ENCODE measurements at regions not wholly inside any gene's neighbourhood (a gene's known extent, or its start where the extent isn't known, plus 50 kb on each side); places are given as distances from the start of the nearest gene placed in this dataset.

- H2AFZ ChIP-seq (ENCODE audit: low read depth), result no peak overlapping the region
- ChIA-PET CTCF (no interaction called here), POLR2A (no interaction called here)
- no peak overlapping the region for H3K4me3 ChIP-seq (ENCODE audit: low read depth in 2 of 2, low read length in 1 of 2)
- H3K36me3 ChIP-seq (replicated peaks in 1 of 2; ENCODE audit: control insufficient read depth in 1 of 2, insufficient read depth in 2 of 2, low read length in 1 of 2), result no peaks in the 10 kb centered on the region
- H3K4me2 ChIP-seq, result no peak overlapping the region
- no peaks in the 10 kb centered on the region for H3K79me2 ChIP-seq (ENCODE audit: insufficient read depth)
- no peak overlapping the region for H3K9ac ChIP-seq
- no peak overlapping the region for H3K27ac ChIP-seq (ENCODE audit: low read depth in 2 of 2, low read length in 1 of 2)
- no peak for DNase-seq
- H3K9me3 ChIP-seq, result no peaks in the 10 kb centered on the region
- H3K9me2 ChIP-seq, result no peaks in the 10 kb centered on the region
- H3K4me1 ChIP-seq (ENCODE audit: control insufficient read depth in 1 of 2, insufficient read depth in 2 of 2, low read depth in 1 of 2, low read length in 1 of 2), result no peaks in the 10 kb centered on the region
- no peaks in the 10 kb centered on the region for H4K20me1 ChIP-seq (ENCODE audit: insufficient read depth)
- H3F3A ChIP-seq (replicated peaks; ENCODE audit: insufficient read depth), result no peaks in the 10 kb centered on the region
- TF ChIP-seq NFIC (IDR thresholded peaks at IDR 0.05; ENCODE audit: borderline replicate concordance) (no peak), FOXM1 (IDR thresholded peaks at IDR 0.05; ENCODE audit: low read depth) (no peak), USF1 (IDR thresholded peaks at IDR 0.05; ENCODE audit: borderline replicate concordance, low read depth) (no peak), SMC3 (IDR thresholded peaks at IDR 0.05; ENCODE audit: low read depth, low read length) (no peak), GABPA (IDR thresholded peaks at IDR 0.05; ENCODE audit: low read depth) (no peak), CTCF (IDR thresholded peaks at IDR 0.05) (no peak), MAX (IDR thresholded peaks at IDR 0.05; ENCODE audit: low read depth) (no peak), PBX3 (IDR thresholded peaks at IDR 0.05) (no peak), TAF1 (IDR thresholded peaks at IDR 0.05; ENCODE audit: borderline replicate concordance, low read depth, low read length) (no peak), SIN3A (IDR thresholded peaks at IDR 0.05; ENCODE audit: borderline replicate concordance, low read depth, low read length) (no peak), MEF2A (IDR thresholded peaks at IDR 0.05; ENCODE audit: borderline replicate concordance, low read depth) (no peak), CHD2 (IDR thresholded peaks at IDR 0.05; ENCODE audit: low read length, partially characterized antibody) (no peak), NRF1 (IDR thresholded peaks at IDR 0.05; ENCODE audit: low read depth, low read length) (no peak), JUND (IDR thresholded peaks at IDR 0.05) (no peak)
- WGBS (ENCODE audit: low lambda C conversion rate), result 0% methylated on average over 1 of the region's 1 CpG
- no peaks in the 10 kb centered on the region for H3K27me3 ChIP-seq (ENCODE audit: insufficient read depth)
Observed at GRCh38 chr3:721086-721485, 371.7 kb upstream of the CNTN6 start.

GRCh38 chr3:732326-732928 lies 360.4 kb upstream of the CNTN6 start:
- no peaks in the 10 kb centered on the region for H4K20me1 ChIP-seq (ENCODE audit: insufficient read depth)
- no peak overlapping the region for H3K27ac ChIP-seq (ENCODE audit: low read depth in 2 of 2, low read length in 1 of 2)
- no peaks in the 10 kb centered on the region for H3K79me2 ChIP-seq (ENCODE audit: insufficient read depth)
- no peak overlapping the region for H3K9ac ChIP-seq
- H3K4me1 ChIP-seq (ENCODE audit: control insufficient read depth in 1 of 2, insufficient read depth in 2 of 2, low read depth in 1 of 2, low read length in 1 of 2), result no peaks in the 10 kb centered on the region
- H3F3A ChIP-seq (replicated peaks; ENCODE audit: insufficient read depth), result no peaks in the 10 kb centered on the region
- ChIA-PET CTCF (no interaction called here), POLR2A (no interaction called here)
- no peaks in the 10 kb centered on the region for H3K9me3 ChIP-seq
- H3K4me2 ChIP-seq, result no peak overlapping the region
- no peak for TF ChIP-seq SIN3A (IDR thresholded peaks at IDR 0.05; ENCODE audit: borderline replicate concordance, low read depth, low read length)
- TF ChIP-seq TAF1 (IDR thresholded peaks at IDR 0.05; ENCODE audit: borderline replicate concordance, low read depth, low read length), result no peak
- TF ChIP-seq USF2 (IDR thresholded peaks at IDR 0.05; ENCODE audit: borderline replicate concordance, low read depth, low read length), result no peak
- TF ChIP-seq GATA2 (CRISPR knock-in tag; IDR thresholded peaks at IDR 0.05), result no peak
- no peak for TF ChIP-seq GABPA (IDR thresholded peaks at IDR 0.05; ENCODE audit: low read depth)
- no peak for TF ChIP-seq TCF12 (IDR thresholded peaks at IDR 0.05)
- no peak for TF ChIP-seq NRF1 (IDR thresholded peaks at IDR 0.05; ENCODE audit: low read depth, low read length)
- TF ChIP-seq SMC3 (IDR thresholded peaks at IDR 0.05; ENCODE audit: low read depth, low read length), result no peak
- TF ChIP-seq FOXJ3 (CRISPR knock-in tag; IDR thresholded peaks at IDR 0.05), result no peak
- TF ChIP-seq REST (IDR thresholded peaks at IDR 0.05; ENCODE audit: low read depth, low read length), result no peak
- WGBS (ENCODE audit: low lambda C conversion rate), result 11% methylated on average over 3 of the region's 3 CpGs
- H3K36me3 ChIP-seq (replicated peaks in 1 of 2; ENCODE audit: control insufficient read depth in 1 of 2, insufficient read depth in 2 of 2, low read length in 1 of 2), result no peaks in the 10 kb centered on the region
- H3K27me3 ChIP-seq (ENCODE audit: insufficient read depth), result no peaks in the 10 kb centered on the region
- DNase-seq, result no peak
- H3K9me2 ChIP-seq, result no peaks in the 10 kb centered on the region
- H3K4me3 ChIP-seq (ENCODE audit: low read depth in 2 of 2, low read length in 1 of 2), result no peak overlapping the region
- H2AFZ ChIP-seq (ENCODE audit: low read depth), result no peak overlapping the region
